ENCODE measurements at regions not wholly inside any gene's neighbourhood (a gene's known extent, or its start where the extent isn't known, plus 50 kb on each side); places are given as distances from the start of the nearest gene placed in this dataset.

DNA sequence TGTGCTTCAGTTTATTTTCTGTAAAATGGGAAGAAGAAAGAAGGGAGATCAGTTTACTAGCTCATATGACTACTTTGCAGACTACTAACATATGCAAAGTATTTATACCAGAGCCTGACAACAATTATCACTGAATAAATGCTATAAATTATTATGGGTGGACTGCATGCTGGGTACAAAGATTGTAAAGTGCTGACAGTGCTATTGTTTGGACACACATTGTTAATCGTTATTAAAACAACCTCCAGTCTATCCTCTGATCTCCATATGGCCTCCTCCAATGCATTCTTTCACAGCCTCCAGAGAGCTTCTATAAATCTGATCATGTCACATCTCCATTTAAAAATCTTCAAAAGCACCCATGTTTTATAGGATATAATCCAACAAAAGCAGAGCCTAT, 90.1 kb upstream of the HS3ST1 start:
- TF ChIP-seq, protein P1, sequence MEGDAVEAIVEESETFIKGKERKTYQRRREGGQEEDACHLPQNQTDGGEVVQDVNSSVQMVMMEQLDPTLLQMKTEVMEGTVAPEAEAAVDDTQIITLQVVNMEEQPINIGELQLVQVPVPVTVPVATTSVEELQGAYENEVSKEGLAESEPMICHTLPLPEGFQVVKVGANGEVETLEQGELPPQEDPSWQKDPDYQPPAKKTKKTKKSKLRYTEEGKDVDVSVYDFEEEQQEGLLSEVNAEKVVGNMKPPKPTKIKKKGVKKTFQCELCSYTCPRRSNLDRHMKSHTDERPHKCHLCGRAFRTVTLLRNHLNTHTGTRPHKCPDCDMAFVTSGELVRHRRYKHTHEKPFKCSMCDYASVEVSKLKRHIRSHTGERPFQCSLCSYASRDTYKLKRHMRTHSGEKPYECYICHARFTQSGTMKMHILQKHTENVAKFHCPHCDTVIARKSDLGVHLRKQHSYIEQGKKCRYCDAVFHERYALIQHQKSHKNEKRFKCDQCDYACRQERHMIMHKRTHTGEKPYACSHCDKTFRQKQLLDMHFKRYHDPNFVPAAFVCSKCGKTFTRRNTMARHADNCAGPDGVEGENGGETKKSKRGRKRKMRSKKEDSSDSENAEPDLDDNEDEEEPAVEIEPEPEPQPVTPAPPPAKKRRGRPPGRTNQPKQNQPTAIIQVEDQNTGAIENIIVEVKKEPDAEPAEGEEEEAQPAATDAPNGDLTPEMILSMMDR (IDR thresholded peaks at IDR 0.05 in 2 of 3, conservative IDR thresholded peaks at IDR 0.05 in 1 of 3; ENCODE audit: borderline replicate concordance in 1 of 3, insufficient read depth in 1 of 3, low read depth in 2 of 3, low read length in 2 of 3), result no peak
- no peak for TF ChIP-seq EZH2 (IDR thresholded peaks at IDR 0.05)
- TF ChIP-seq JUND (IDR thresholded peaks at IDR 0.05), result no peak
